ENCODE measurements at regions not wholly inside any gene's neighbourhood (a gene's known extent, or its start where the extent isn't known, plus 50 kb on each side); places are given as distances from the start of the nearest gene placed in this dataset.

- peaks cover 6% of the 10 kb centered on the region; the same call in 1 of the 2 replicates for H3K9me3 ChIP-seq (ENCODE audit: low read length)
- TF ChIP-seq YEATS4 (CRISPR knock-in tag; IDR thresholded peaks at IDR 0.05; ENCODE audit: borderline replicate concordance) (no peak), ZNF780A (CRISPR knock-in tag; IDR thresholded peaks at IDR 0.05) (no peak)
- no peak overlapping the region for H3K27ac ChIP-seq (ENCODE audit: extremely low read length, insufficient read depth, low read length)
- H3K79me2 ChIP-seq (ENCODE audit: insufficient read depth, low read length), result no peaks in the 10 kb centered on the region
- FAIRE-seq (no peak), DNase-seq (ENCODE audit: low spot score) (no peak), ATAC-seq (no peak)
- H4K20me1 ChIP-seq (ENCODE audit: insufficient read depth, low read length), result no peaks in the 10 kb centered on the region
- H3K4me2 ChIP-seq (ENCODE audit: low read depth, low read length), result no peak overlapping the region
- no peak overlapping the region for H2AFZ ChIP-seq (ENCODE audit: low read length)
- no peaks in the 10 kb centered on the region for H3K36me3 ChIP-seq (replicated peaks in 1 of 2; ENCODE audit: control insufficient read depth in 1 of 2, insufficient read depth in 2 of 2, low read length in 2 of 2)
- intact Hi-C loops (cut with micrococcal nuclease; ENCODE audit: unreplicated experiment) (no loop called here), in situ Hi-C loops (cut with HindIII; ENCODE audit: extremely low pct_ligation_motif_present, low pct_unique_long_range_greater_than_20kb) (no loop called here)
- BruUV-seq (replicated peaks), result no TSS peak
- no peaks in the 10 kb centered on the region for H3K4me1 ChIP-seq (ENCODE audit: insufficient read depth, low read length)
- WGBS (ENCODE audit: low lambda C conversion rate), result 10% methylated on average over 6 of the region's 6 CpGs
- ChIA-PET CTCF (ENCODE audit: low intra/inter-chr PET ratio, low total read pairs) (no interaction called here), POLR2A (no interaction called here)
- H3K4me3 ChIP-seq (replicated peaks in 1 of 3; ENCODE audit: insufficient read depth in 1 of 3, low read depth in 2 of 3, low read length in 3 of 3), result no peak overlapping the region
- no peak overlapping the region for H3K9ac ChIP-seq (ENCODE audit: insufficient read depth, low read depth, low read length)
- H3K27me3 ChIP-seq (ENCODE audit: control insufficient read depth in 1 of 2, insufficient read depth in 2 of 2, low read length in 2 of 2), result no peaks in the 10 kb centered on the region
These were observed 286.5 kb upstream of the SOX14 start for GRCh38 chr3:137477614-137478013.

GRCh38 chr3:137509354-137510045 is 254.6 kb upstream of the SOX14 start:
- FAIRE-seq (no peak), DNase-seq (ENCODE audit: low spot score) (peak; percentile 50), ATAC-seq (peak; percentile 87)
- in situ Hi-C loops (cut with HindIII; ENCODE audit: extremely low pct_ligation_motif_present, low pct_unique_long_range_greater_than_20kb), result no loop called here
- Histone ChIP-seq H2AFZ (ENCODE audit: low read length) (no peak overlapping the region), H3K27ac (ENCODE audit: extremely low read length, insufficient read depth, low read length) (no peak overlapping the region), H4K20me1 (ENCODE audit: insufficient read depth, low read length) (no peaks in the 10 kb centered on the region), H3K4me3 (replicated peaks in 1 of 3; ENCODE audit: insufficient read depth in 1 of 3, low read depth in 2 of 3, low read length in 3 of 3) (peak overlapping the region in 1 of 3 experiments; percentile 16; a peak in 1 of 6 replicates), H3K27me3 (ENCODE audit: control insufficient read depth in 1 of 2, insufficient read depth in 2 of 2, low read length in 2 of 2) (peaks cover 0 to 9% of the 10 kb centered on the region in 2 experiments; a peak in 1 of 5 replicates), H3K4me1 (ENCODE audit: insufficient read depth, low read length) (peaks cover 12% of the 10 kb centered on the region), H3K36me3 (replicated peaks in 1 of 2; ENCODE audit: control insufficient read depth in 1 of 2, insufficient read depth in 2 of 2, low read length in 2 of 2) (no peaks in the 10 kb centered on the region), H3K9me3 (ENCODE audit: low read length) (no peaks in the 10 kb centered on the region), H3K79me2 (ENCODE audit: insufficient read depth, low read length) (no peaks in the 10 kb centered on the region), H3K9ac (ENCODE audit: insufficient read depth, low read depth, low read length) (no peak overlapping the region), H3K4me2 (ENCODE audit: low read depth, low read length) (0 out of 2 replicates have a peak overlapping the region, but pooled peaks have one; percentile 39)
- intact Hi-C loops (cut with micrococcal nuclease; ENCODE audit: unreplicated experiment), result no loop called here
- WGBS (ENCODE audit: low lambda C conversion rate), result 2% methylated on average over 8 of the region's 29 CpGs
- ChIA-PET CTCF (ENCODE audit: low intra/inter-chr PET ratio, low total read pairs) (no interaction called here), POLR2A (no interaction called here)
- no peak for TF ChIP-seq FOXA1 (IDR thresholded peaks at IDR 0.05)
- TF ChIP-seq FOXA1 (CRISPR knock-in tag; IDR thresholded peaks at IDR 0.05), result peak; percentile 58
- no peak for TF ChIP-seq TIGD3 (CRISPR knock-in tag; IDR thresholded peaks at IDR 0.05; ENCODE audit: borderline replicate concordance)
- TF ChIP-seq WIZ (CRISPR knock-in tag; IDR thresholded peaks at IDR 0.05), result 0 out of 2 replicates have a peak, but pooled peaks have one; percentile 40
- no peak for TF ChIP-seq SOX13 (IDR thresholded peaks at IDR 0.05)
- TF ChIP-seq SOX13 (CRISPR knock-in tag; conservative IDR thresholded peaks at IDR 0.05 in 1 of 2, IDR thresholded peaks at IDR 0.05 in 1 of 2), result peak in 1 of 2 experiments; percentile 47; a peak in 2 of 4 replicates
- TF ChIP-seq FOXA3 (CRISPR knock-in tag; IDR thresholded peaks at IDR 0.05), result peak; percentile 31; the same call in 1 of the 2 replicates
- no peak for TF ChIP-seq ZNF740 (CRISPR knock-in tag; IDR thresholded peaks at IDR 0.05)
- TF ChIP-seq XRCC5 (optimal IDR thresholded peaks at IDR 0.05; ENCODE audit: low read length), result peak; percentile 23
- no peak for TF ChIP-seq SOX6 (IDR thresholded peaks at IDR 0.05)
- TF ChIP-seq SOX6 (CRISPR knock-in tag; IDR thresholded peaks at IDR 0.05), result peak; percentile 59
- no TSS peak for BruUV-seq (replicated peaks)

Data from HepG2 (cell line).